Fibroblast of lung (primary cell): ENCODE measurements at regions not wholly inside any gene's neighbourhood (a gene's known extent, or its start where the extent isn't known, plus 50 kb on each side); places are given as distances from the start of the nearest gene placed in this dataset.

ENCODE experiments used
- CTCF ChIP-seq, 2 donors: IDR thresholded peaks in 1 of 2; conservative IDR thresholded peaks in 1 of 2; 1 replicate in 1 of 2; 2 replicates in 1 of 2; pipeline ENCODE4 v1.5.1; 2011 to 2012; ENCODE audit warnings: low read length in 2 of 2, control low read depth in 1 of 2, inconsistent platforms in 1 of 2, low read depth in 1 of 2, mild to moderate bottlenecking in 1 of 2
- EZH2 ChIP-seq: IDR thresholded peaks from 2 replicates; pipeline ENCODE4 v1.5.1; 2012; ENCODE audit warnings: low read length, control low read depth, mild to moderate bottlenecking; ENCODE audit errors: missing control alignments

GRCh38 chr5:154620411-154620810 lies 134.8 kb upstream of the LARP1 start:
- no peak for TF ChIP-seq CTCF (conservative IDR thresholded peaks at IDR 0.05 in 1 of 2, IDR thresholded peaks at IDR 0.05 in 1 of 2; ENCODE audit: low read depth in 1 of 2, low read length in 2 of 2)
- TF ChIP-seq EZH2 = no peak
